Myocyte (in vitro differentiated cells): ENCODE measurements at regions not wholly inside any gene's neighbourhood (a gene's known extent, or its start where the extent isn't known, plus 50 kb on each side); places are given as distances from the start of the nearest gene placed in this dataset.

Experiments used
- DNase-seq: peaks from one replicate; pipeline ENCODE4 v3.0.0-alpha.2; 2012; ENCODE audit warnings: low read depth

DNA sequence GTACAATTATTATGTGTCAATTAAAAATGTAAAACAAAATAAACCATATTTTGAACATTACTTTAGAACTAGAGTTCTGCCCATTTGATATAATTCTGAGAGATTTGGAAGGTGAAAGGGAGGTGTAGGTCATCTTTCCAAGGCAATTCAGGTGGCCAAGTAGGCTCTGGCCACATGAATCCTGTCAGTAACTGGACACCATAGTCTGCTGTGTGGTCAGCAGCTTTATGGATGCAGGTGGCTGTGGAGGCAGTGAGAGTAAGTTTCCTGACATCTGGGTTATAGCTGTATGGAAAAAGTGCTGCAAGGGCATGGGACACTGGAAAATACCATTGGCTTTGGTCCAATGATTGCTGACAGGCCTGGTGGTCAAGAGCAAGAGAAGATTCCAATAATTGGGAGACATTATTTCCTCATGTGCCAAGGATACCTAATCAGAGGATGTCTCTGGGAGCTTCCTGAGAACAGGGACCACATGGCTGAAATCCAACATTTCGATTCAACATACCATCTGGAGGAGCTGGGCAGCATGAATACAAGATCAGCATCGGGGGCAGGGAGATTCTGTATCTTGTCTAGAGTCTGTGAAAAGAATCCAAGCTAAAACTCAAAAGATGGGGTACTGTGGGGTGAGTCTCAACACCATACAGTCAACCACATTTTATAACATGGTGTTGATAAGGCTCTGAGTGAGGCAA, 523.1 kb downstream of the MID1IP1 start:
- DNase-seq: no peak

DNA sequence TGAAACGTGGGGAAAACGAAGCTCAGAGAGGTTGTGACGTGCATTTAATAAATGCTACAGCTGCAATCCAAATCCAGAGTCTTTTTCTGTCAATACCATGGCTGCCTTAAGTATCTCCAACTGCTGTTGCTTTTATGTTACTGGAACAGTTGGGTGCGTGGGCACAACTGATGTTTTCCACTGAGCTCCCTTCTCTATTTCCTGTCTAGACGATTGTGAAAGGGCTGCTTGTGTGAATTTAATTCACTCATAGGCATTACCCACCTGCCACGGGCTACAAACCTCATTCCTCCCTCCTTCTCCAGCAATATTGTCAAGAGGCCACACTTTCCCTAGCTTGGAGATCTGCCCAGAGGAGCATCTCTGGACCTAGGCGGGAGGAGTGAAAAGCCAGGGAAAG, 526.0 kb downstream of the MID1IP1 start:
- DNase-seq: no peak

DNA sequence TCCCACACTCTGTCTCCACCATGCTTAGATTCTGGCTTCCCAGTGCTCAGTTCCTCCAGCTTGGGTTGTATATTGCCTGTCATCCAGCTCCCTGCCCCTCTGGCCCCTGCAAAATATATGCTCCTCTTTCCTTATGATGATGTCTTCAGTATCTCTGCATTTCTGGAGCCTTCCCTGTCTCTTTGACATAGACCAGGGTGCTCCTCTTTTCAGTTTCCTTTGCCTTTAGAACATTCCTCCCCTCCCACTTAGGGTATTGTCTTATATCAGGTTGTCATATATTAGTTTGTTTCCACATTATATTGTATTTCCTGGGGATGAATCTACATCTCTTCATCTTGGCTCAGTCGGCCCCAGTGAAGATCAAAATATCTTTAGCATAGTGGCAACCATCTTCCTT, 526.4 kb downstream of the MID1IP1 start:
- no peak for DNase-seq

DNA sequence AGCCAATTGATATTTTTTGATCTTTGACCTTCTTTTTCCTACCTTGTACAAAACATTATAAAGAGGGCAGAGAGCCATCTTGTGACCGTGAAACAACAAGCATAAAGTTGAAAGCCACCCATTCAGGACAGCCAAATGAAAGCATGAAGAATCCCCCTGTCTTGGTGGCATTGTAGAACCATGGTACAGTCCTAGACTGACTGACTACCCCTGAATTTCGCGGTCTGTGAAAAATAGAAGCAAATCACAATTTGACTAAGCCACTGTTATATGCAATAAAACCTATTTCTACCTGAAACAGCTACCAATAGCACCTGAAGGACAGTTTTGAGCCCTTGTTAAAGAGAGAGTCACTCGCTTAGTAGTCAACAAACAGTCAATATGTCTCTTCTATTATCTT, 527.4 kb downstream of the MID1IP1 start:
- no peak for DNase-seq

DNA sequence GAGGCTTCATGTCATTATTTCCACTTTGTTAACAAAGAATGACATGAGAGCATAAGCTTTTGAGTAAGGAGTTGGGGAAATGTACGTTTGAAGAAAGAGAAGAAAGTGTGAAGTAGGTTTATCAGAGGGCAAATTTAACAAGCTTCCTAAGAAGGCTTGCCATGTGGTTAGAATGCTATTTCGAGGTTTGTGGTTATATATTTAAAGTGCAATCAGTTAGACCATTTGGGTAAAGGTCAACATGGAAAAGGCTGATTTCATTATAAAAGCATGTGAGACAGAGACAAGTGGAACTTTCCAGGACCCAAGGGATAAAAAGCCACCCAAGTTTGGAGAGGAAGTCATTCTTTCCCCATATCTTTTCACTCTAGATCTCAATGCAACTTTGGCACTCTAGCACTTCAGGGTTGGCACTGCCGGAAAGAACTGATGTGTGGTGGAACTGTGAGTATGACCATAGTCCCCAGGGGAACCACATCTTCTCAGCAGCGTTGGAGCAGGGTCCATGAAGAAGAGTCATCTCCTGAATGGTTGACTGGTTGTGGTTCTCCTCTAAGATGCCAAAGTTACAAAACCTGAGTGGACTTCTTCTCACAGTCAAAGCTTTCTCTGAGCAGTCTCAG, 529.9 kb downstream of the MID1IP1 start:
- DNase-seq: peak; percentile 30

DNA sequence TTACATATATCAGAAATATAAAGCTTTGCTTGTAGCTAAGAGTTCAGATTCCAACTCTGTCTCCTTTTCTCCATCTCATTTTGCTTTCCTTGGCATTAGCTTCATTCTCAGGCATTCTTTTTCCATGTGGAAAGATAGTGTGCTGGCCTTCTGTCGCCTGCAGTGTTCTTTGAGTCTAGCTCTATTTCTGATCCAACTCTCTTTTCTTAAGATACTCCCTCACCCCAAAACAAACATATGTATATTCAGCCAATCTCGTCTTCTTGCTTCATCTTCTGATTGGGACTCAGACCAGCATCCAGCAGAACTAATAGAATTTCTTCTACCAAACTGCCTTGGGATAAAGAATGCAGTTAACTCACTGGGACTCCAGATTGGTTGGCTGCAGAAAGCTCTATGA, 532.2 kb downstream of the MID1IP1 start:
- no peak for DNase-seq

DNA sequence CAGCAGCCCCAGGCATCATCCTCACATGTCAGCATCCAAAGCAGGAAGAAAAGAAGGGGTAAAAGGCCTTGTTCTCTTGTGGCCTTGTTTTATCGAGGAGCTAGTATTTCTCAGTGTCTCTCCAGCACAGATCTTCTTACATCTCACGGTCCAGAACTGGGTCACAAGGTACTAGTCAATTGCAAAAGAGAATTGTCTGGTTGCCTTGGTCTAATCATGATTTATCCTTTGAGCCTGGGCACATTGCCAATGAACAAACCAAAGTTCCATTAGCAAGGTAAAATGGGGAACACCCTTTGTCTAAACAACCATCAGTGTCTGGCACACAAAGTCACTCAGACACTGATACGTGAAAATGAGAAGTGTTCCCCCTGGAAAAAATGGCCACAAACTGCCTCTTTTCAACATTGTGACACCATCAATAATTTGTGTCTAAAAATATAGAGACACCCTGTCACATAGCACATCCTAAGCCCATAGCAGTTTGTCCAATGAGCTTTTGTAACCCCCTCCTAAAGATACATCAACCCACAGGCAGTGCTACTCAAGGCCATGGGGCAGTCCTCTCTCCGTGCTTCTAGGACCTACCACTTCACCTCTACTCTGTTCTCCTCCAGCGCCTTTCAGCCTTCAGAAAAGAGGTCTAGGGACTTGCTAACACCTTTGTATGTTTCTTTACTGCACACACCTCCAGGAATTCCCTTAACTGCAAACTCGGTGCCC, 534.4 kb downstream of the MID1IP1 start:
- no peak for DNase-seq

DNA sequence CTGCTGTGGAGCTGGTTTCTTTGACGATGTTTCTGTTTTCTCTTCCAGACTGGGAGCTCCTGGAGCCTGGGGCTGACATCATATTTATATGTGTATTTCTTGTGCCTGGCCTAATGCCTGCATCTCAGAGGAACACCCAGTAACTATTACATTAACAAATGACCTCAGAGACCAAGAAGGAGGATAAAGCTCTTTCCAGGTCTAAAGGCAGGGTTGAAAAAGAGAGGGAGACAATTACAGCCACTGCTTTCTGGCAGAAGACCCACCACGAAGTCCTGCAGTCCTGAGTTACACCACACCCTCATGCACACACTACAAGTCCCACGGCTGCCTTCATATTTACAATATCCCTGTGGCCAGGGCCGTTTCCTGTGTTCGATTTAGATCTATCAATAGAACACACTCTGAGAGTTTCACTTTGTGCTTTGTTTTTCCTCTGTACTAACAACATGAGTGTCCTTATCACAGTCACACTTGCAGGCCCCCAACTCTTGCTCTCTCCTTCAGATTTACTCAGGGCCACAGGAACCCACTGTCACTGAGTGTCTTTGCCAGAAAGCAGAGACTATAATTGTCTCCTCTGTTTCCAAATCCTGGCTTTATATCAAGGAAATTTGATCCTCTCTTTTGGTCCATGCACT, 535.5 kb downstream of the MID1IP1 start:
- DNase-seq: no peak

DNA sequence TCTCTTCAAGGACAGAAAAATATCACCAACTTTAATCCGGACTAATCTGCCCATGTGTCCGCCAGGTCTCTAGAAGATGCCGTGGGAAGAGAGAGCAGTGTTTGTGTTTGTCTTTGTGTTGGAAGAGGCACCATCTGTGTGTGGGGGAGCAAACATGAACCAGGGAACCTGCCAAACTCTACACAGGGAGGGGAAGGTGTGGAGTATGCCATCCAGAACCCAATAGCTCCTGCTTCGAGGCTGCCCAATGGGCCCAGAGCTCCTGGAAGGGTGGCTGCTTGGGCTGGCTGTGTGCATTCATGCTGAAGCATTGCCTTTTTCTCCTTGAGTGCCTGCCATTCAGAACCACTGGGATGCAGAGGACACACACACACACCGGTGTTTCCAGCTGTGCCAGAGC, 536.2 kb downstream of the MID1IP1 start:
- DNase-seq: no peak

DNA sequence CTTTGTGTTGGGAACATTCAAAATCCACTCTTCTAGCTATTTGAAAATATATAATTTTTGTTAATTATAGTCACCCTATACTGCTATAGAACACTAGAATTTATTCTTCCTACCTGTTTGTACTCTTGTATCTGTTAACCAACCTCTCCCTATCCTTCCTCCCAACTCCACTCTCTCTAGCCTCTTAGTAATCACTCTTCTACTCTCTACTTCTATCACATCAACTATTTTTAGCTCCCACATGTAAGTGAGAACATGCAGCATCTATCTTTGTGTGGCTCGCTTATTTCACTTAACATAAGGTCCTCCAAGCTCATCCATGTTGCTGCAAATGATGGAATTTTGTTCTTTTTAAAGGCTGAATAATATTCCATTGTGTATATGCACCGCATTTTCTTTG, 537.3 kb downstream of the MID1IP1 start:
- no peak for DNase-seq

DNA sequence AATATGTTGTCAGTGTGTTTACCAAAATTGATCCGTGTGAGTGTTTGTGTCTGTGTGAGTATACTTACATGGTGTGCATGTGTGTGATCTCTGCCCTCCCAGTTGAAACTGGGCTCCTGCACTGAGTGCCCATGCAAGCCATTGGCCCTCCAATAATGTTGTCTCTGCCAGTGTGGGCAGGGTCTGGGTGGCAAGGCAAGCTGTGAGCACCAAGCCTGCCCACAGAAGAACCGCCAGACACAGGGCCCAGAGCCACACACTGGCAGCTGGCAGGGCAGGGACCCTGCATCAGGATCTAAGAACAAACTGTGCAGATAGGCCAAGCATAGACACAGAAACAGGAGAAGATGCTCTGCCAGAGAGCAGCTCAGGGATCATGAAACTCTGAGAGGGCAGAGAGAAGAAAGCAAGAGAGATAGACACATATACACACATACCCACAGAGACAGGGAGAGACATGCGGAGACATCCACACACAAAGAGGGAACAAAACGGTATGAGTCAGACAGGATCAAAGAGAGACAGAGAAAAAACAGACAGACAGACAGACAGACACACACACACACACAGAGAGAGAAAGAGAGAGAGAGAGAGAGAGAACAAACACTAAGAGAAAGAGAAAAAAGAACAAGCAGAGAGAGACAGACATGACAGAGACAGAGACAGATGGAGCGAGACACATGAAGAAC, 555.0 kb downstream of the MID1IP1 start:
- DNase-seq: peak; percentile 30

DNA sequence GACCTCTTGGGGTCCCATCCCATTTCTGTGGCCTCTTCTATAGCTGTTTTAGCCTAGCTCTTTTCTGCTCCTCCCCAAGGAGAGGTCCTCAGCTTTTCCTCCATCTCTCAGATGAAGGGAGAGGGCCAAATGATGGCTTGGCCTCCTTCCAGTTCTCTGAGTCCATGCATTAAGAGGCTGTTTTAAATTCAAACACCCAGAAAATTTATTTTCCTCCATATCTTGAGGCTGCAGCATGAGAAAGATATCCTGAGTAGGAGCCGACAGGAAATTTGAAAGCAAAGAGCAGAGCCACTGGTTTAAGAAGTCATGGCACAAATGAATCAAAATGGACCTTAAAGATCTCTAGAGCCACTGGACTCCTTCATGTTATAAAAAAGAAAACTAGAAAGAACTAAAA, 558.8 kb downstream of the MID1IP1 start:
- no peak for DNase-seq

DNA sequence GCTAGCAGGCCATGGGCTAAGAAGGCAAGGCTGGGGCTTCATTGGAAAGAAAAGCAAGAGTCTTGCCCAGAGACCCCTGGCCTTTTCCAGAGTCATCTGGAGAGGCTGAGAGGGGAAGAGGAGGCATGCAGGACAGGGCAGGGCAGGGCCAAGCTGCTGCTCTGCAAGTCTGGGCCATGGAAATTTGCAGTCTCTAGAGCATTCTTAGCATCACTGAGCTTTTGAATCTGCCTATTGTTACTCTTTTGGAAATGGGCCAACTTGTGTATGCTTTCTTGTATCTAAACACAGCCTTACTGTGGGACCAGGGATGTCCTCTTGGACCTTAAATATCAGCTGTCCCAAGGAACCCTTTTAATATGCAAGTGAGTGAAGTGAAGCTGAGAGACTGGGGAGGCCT, 560.5 kb downstream of the MID1IP1 start:
- DNase-seq: no peak

DNA sequence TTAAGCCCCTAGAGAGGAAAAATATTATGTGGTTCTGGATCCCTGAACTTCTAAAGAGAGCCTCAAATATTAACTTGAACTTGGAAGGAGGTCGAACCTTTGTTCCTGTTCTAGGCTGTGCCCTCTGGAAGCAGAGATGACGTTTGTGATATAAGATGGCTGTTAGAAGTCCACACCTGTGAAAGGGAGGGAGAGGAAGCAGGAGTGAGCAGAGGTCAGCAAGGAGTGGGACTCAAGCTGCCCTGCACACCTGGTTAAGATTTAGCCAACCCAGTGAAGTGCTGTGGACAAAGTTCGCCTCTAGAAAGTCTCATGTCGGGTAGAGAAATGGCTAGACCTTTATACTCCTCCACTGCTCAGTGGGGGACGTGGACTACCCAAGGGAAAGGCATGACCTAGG, 566.2 kb downstream of the MID1IP1 start:
- no peak for DNase-seq

DNA sequence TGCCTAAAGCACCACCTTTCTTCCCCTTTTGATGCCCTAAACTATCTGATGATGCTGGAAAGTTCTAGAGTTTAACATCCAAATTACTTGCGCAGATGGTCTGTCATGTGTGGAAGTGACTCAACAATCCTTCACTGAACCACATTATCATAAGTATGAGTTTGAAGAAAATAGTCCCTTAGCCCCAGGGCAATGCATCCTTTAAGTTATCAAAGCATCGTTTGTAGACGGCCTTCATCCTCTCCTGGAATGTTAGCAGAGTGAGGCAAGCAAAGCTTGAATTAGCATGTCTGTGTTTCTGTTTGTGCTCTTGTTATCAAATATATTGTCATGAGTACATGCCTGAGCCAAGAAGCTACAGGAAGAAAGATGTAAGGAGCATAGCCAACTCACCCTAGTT, 570.9 kb downstream of the MID1IP1 start:
- DNase-seq: no peak

DNA sequence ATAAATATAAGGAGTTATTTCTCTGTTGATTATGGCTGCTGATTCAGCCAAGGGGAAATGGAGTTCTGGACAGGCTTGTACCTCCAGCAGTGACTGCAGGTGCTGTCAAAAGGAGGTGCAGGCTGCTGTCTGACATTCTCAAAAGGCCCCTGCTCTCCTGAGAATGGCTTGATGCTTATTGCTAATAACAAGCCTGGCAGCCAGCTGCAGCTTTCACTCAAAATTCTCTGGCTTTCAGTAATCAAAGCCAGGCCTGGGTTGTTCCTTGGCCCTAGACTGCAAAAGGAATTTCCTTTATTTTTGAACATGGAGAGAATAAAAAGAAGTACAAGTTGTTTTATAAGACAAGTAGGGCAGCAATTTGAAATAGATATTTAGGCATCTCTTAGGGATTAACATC, 575.9 kb downstream of the MID1IP1 start:
- peak; percentile 29 for DNase-seq

DNA sequence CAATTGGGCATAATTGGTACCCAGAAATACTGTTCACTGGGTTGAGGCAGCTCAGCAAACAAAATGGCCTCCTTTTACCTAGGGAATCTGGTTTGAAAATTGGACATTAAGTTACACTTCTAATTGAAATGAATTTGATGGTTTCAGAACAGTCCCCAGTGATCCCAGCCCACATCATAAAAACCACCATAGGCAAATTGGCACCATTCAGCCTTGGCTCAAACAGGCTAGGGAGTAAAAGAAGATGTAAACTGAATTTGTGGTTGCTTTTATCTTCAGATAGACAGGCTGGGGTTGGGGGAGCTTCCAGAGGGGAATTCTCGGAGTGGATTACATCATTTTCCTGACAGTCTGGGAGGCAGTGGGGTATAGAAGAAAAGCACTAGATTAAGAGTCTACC, 576.5 kb downstream of the MID1IP1 start:
- DNase-seq: no peak

DNA sequence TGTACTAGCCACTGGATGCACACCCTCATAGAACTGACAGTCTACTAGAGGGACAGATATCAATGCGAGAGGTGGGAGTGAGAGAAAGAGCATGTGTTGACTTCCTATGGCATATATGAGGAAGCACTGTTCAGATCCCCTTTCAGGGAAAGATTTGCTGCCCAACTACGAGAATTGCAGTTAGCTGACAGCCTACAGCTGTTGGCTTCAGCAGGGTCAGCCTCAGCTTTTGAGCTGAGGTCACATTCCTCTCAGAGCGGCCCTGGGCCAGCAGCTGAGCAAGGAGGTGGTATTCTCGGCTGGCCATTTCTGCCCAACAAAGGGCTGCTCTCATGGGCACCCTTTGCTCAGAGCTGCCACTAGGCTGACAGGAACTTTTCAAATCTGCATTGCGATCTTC, 580.2 kb downstream of the MID1IP1 start:
- DNase-seq: peak; percentile 53

DNA sequence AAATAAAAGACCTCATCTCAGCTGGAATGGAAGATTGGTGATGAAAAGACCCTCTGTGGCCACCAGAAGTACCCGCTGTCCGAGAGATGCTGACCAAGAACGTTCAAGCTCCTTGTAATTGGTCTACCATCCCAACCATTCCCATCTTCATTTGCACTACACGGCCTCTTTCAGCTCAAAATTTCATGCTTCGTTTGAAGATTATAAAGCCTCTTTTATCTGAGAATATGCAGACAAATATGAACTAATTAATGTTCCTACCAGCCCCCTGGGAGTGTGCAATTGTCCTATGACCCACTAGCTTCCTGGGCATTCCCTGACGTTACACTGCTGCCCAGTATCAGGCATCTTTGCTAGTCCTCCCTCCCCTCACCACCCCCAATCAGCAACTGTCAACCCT, 583.7 kb downstream of the MID1IP1 start:
- DNase-seq: no peak

DNA sequence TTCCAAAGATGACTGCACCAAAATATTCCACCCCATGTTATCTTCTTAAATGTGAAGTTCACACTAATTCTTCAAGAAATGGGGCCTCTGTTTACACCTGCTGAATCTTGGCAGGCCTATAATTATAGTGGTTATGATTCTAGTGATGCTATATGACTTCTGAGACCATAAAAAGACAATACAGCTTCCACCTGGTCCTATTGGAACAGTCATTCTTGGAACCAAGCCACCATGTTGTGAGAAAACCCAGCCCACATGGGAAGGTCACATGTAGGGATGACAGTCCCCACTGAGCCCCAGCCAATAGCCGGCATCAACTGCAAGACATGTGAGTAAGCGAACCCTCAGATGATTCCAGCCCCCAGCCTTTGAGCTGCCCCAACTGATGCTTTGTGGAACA, 587.5 kb downstream of the MID1IP1 start:
- no peak for DNase-seq

DNA sequence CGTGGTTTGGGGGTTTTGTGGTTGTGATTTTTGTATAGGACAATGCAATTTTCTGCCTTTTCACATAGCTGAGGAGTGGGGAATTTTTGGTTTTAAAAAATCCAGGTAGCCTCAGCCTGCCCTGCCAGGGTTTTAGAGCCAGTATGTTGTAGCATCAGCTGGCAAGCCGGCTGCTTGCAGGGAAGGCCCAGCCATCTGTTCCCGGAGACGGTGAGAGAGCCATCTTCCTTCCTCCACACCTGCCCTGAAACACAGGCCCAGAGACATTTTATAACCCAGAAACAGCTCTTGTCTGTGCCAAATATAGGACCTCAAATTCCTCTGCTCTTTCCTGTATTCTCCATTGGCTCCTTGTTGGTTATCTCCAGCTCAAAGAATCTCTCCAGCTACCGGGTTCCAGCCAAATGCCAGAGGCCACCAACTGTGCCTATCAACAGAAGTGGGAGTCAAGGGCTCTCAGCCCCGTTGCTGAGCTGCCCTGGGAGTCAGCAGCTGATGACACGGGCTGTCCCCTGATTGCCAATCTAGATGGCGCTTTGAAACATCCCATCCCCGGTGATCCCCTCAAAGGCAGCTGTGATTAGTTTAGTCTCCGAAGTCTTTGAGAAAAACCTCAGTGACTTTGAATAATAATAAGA, 595.2 kb downstream of the MID1IP1 start:
- no peak for DNase-seq
